ENCODE measurements at regions not wholly inside any gene's neighbourhood (a gene's known extent, or its start where the extent isn't known, plus 50 kb on each side); places are given as distances from the start of the nearest gene placed in this dataset.
"Not testable (repeated sequence)": the region's sequence is repeated elsewhere in the genome, so short reads cannot be mapped to it uniquely, and the experiment has no call there.

DNA sequence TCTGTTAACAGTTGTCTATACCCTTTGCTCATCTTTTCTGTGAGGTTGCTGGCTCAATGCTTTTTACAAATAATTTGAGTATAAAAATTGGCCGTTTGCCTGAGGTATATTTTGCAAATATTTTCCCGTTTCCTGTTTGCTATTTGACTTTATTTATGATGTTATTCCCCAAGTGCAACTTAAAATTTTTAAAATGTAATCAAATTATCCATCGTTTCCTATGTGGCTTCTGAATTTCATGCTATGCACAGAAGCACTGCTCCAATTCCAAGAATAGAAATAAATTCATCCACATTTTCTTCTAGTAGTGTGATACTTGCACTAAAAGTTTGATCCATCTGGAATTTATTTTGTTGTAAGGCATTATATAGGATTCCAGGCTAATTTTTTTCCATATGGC lies 123.6 kb downstream of the ZNF608 start:
- no peak for ATAC-seq
- no peaks in the 10 kb centered on the region for H3K27me3 Mint-ChIP-seq
- H3K4me1 Mint-ChIP-seq: no peaks in the 10 kb centered on the region
- H3K9me3 Mint-ChIP-seq: no peaks in the 10 kb centered on the region
- H3K36me3 Mint-ChIP-seq: no peaks in the 10 kb centered on the region
- no peak overlapping the region for H3K4me3 Mint-ChIP-seq
- no peak overlapping the region for H3K27ac Mint-ChIP-seq

GRCh38 chr5:124621279-124621678 lies 125.2 kb downstream of the ZNF608 start:
- H3K27me3 Mint-ChIP-seq: no peaks in the 10 kb centered on the region

GRCh38 chr5:124620743-124621142 lies 125.7 kb downstream of the ZNF608 start:
- H3K9me3 Mint-ChIP-seq: no peaks in the 10 kb centered on the region
- no peak for ATAC-seq
- H3K4me1 Mint-ChIP-seq: peaks cover 6% of the 10 kb centered on the region

More at GRCh38 chr5:124621279-124621678, 125.2 kb downstream of the ZNF608 start:
- no peak for ATAC-seq
- H3K27ac Mint-ChIP-seq: no peak overlapping the region
- H3K36me3 Mint-ChIP-seq: no peaks in the 10 kb centered on the region
- peaks cover under 1% of the 10 kb centered on the region for H3K4me1 Mint-ChIP-seq
- H3K9me3 Mint-ChIP-seq: no peaks in the 10 kb centered on the region
- no peak overlapping the region for H3K4me3 Mint-ChIP-seq

GRCh38 chr5:124619121-124619520 lies 127.3 kb downstream of the ZNF608 start:
- Mint-ChIP-seq H3K36me3 (no peaks in the 10 kb centered on the region), H3K9me3 (no peaks in the 10 kb centered on the region), H3K4me3 (no peak overlapping the region), H3K27me3 (no peaks in the 10 kb centered on the region), H3K27ac (no peak overlapping the region), H3K4me1 (peaks cover 6% of the 10 kb centered on the region)
- no peak for ATAC-seq

More at GRCh38 chr5:124620743-124621142, 125.7 kb downstream of the ZNF608 start:
- H3K27ac Mint-ChIP-seq: no peak overlapping the region
- no peak overlapping the region for H3K4me3 Mint-ChIP-seq
- H3K27me3 Mint-ChIP-seq: no peaks in the 10 kb centered on the region
- H3K36me3 Mint-ChIP-seq: no peaks in the 10 kb centered on the region

- H3K27me3 Mint-ChIP-seq: no peaks in the 10 kb centered on the region
- no peak for ATAC-seq
- H3K27ac Mint-ChIP-seq: no peak overlapping the region
- peaks cover 6% of the 10 kb centered on the region for H3K4me1 Mint-ChIP-seq
- H3K36me3 Mint-ChIP-seq: no peaks in the 10 kb centered on the region
- no peak overlapping the region for H3K4me3 Mint-ChIP-seq
- H3K9me3 Mint-ChIP-seq: no peaks in the 10 kb centered on the region
These were observed 128.7 kb downstream of the ZNF608 start for GRCh38 chr5:124617787-124618186.

- Mint-ChIP-seq H3K9me3 (peaks cover under 1% of the 10 kb centered on the region), H3K27ac (no peak overlapping the region), H3K4me1 (peaks cover 13% of the 10 kb centered on the region), H3K36me3 (no peaks in the 10 kb centered on the region), H3K27me3 (no peaks in the 10 kb centered on the region), H3K4me3 (no peak overlapping the region)
- ATAC-seq: no peak
These were observed 131.5 kb downstream of the ZNF608 start for GRCh38 chr5:124614836-124615385.

GRCh38 chr5:124614105-124614504 lies 132.3 kb downstream of the ZNF608 start:
- Mint-ChIP-seq H3K4me1 (peaks cover 13% of the 10 kb centered on the region), H3K27me3 (no peaks in the 10 kb centered on the region), H3K36me3 (no peaks in the 10 kb centered on the region), H3K27ac (no peak overlapping the region), H3K4me3 (no peak overlapping the region), H3K9me3 (peaks cover 4% of the 10 kb centered on the region)
- ATAC-seq: no peak

DNA sequence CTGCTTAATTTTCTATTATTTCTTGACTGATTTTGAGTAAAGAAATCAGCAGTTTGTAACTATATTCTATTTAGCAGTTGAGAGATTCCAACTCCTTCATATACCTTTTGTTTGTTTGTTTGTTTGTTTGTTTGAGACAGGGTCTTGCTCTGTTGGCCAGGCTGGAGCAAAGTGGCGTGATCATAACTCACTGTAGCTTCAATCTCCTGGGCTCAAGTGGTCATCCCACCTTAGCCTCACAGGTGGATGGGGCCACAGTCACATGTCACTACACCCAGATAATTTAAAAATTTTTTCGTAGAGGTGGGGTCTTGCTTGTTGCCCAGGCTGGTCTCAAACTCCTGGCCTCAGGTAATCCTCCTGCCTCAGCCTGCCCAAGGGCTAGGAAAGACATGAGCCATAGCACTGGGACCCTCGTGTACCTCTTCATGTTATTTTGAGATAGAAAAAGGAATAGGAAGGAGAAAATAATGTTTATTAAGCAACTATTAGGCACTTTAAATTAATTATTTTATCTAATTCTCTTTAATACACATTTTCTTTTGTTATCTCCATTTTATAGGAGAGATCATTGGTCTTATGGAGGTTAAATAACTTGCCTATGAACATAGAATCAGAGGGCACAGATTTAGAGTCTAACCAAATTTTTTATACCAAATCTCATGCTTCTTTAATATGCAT lies 133.0 kb downstream of the ZNF608 start:
- no peak overlapping the region for H3K4me3 Mint-ChIP-seq
- H3K27me3 Mint-ChIP-seq: no peaks in the 10 kb centered on the region
- H3K4me1 Mint-ChIP-seq: peaks cover 13% of the 10 kb centered on the region
- peaks cover 5% of the 10 kb centered on the region for H3K9me3 Mint-ChIP-seq
- H3K36me3 Mint-ChIP-seq: no peaks in the 10 kb centered on the region
- ATAC-seq: no peak
- no peak overlapping the region for H3K27ac Mint-ChIP-seq

DNA sequence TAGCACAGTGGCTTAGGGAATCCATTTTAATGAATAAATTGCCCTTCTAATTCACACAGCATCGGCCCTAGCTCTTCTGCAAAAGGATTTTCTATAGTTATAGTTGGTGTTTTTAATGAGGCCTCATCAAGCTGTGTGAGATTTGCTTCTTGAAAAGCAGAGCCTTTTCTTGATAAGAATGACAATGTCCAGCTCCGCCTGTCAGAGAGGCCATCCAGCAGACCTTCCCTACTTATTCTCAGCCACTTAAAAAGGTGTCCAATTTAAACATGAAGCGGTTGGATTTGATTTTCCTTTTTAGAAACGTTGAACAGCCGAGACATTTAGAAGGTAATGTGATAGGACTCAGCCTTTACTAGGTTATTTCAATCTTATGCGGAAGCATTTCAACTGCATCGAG lies 134.4 kb downstream of the ZNF608 start:
- H3K27me3 Mint-ChIP-seq: no peaks in the 10 kb centered on the region
- no peak overlapping the region for H3K27ac Mint-ChIP-seq
- H3K4me1 Mint-ChIP-seq: peaks cover 13% of the 10 kb centered on the region
- peaks cover 6% of the 10 kb centered on the region for H3K9me3 Mint-ChIP-seq
- H3K36me3 Mint-ChIP-seq: peaks cover 5% of the 10 kb centered on the region
- no peak for ATAC-seq
- no peak overlapping the region for H3K4me3 Mint-ChIP-seq

- Mint-ChIP-seq H3K4me1 (peaks cover 12% of the 10 kb centered on the region), H3K27ac (peak overlapping the region; percentile 38)
- H3K9me3 Mint-ChIP-seq, ATAC-seq, H3K27me3 Mint-ChIP-seq, H3K36me3 Mint-ChIP-seq, H3K4me3 Mint-ChIP-seq: not testable (repeated sequence)
These were observed 135.2 kb downstream of the ZNF608 start for GRCh38 chr5:124611262-124611661.

DNA sequence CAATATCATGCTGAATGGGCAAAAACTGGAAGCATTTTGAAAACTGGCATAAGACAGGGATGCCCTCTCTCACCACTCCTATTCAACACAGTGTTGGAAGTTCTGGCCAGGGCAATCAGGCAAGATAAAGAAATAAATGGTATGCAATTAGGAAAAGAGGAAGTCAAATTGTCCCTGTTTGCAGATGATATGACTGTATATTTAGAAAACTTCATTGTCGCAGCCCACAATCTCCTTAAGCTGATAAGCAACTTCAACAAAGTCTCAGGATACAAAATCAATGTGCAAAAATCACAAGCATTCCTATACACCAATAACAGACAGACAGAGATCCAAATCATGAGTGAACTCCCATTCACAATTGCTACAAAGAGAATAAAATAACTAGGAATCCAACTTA lies 136.8 kb downstream of the ZNF608 start:
- not testable (repeated sequence) for H3K36me3 Mint-ChIP-seq, H3K27ac Mint-ChIP-seq, H3K4me1 Mint-ChIP-seq, H3K4me3 Mint-ChIP-seq, H3K27me3 Mint-ChIP-seq, H3K9me3 Mint-ChIP-seq, ATAC-seq

GRCh38 chr5:124606543-124606942 lies 139.9 kb downstream of the ZNF608 start:
- peaks cover 5% of the 10 kb centered on the region for H3K36me3 Mint-ChIP-seq
- H3K4me1 Mint-ChIP-seq: peaks cover 14% of the 10 kb centered on the region
- H3K27me3 Mint-ChIP-seq: no peaks in the 10 kb centered on the region
- H3K9me3 Mint-ChIP-seq: peaks cover 6% of the 10 kb centered on the region
- no peak for ATAC-seq
- H3K27ac Mint-ChIP-seq: no peak overlapping the region
- H3K4me3 Mint-ChIP-seq: no peak overlapping the region

GRCh38 chr5:124606093-124606492 lies 140.3 kb downstream of the ZNF608 start:
- Mint-ChIP-seq H3K4me1 (peaks cover 13% of the 10 kb centered on the region), H3K36me3 (peaks cover 5% of the 10 kb centered on the region), H3K4me3 (no peak overlapping the region), H3K27me3 (no peaks in the 10 kb centered on the region), H3K9me3 (peaks cover 6% of the 10 kb centered on the region), H3K27ac (no peak overlapping the region)
- ATAC-seq: no peak

DNA sequence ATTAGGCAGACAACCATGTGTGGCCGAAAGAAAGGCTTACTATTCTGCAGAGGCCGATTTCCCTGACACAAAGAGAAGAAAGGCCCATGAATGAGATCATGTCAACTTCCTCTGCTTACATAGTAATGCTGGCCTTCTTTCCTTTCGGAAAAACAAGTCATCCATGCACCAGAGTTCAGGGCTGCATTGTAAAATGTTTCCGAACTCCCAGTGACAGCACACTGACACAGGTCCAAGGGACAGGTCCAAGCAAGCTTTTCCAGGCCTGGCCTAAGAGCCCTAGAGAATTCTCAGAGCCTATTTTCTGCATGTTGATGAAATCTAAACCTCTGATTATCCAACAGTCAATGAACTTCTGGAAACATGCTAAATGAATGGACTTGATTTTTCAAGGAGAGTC lies 140.9 kb downstream of the ZNF608 start:
- H3K4me3 Mint-ChIP-seq: no peak overlapping the region
- peaks cover 9% of the 10 kb centered on the region for H3K4me1 Mint-ChIP-seq
- no peak for ATAC-seq
- H3K36me3 Mint-ChIP-seq: peaks cover 5% of the 10 kb centered on the region
- H3K9me3 Mint-ChIP-seq: peaks cover 6% of the 10 kb centered on the region
- H3K27ac Mint-ChIP-seq: no peak overlapping the region
- no peaks in the 10 kb centered on the region for H3K27me3 Mint-ChIP-seq

DNA sequence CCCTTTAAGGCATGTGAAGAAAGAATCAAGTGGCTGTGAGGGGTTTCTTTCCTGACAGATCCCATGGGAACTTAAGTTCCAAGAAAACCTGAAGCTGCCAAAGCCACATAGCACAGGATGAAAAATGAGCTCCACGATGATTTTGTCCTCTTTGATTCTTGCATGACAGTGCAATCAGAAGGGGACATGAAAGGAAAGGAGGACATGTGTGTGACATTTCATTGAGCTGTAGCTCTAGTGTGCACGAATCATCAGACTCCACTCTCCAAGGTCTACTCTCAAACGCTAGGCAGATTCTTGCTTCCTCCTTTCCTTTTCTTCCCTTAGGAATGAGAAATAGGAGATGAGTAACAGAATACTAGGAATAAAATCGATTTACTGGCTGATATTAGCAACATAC lies 142.0 kb downstream of the ZNF608 start:
- no peak for ATAC-seq
- Mint-ChIP-seq H3K4me1 (peaks cover 19% of the 10 kb centered on the region), H3K4me3 (no peak overlapping the region), H3K36me3 (peaks cover 5% of the 10 kb centered on the region), H3K9me3 (peaks cover 3% of the 10 kb centered on the region), H3K27ac (no peak overlapping the region), H3K27me3 (no peaks in the 10 kb centered on the region)

GRCh38 chr5:124602925-124603650 lies 143.4 kb downstream of the ZNF608 start:
- H3K27ac Mint-ChIP-seq: peak overlapping the region; percentile 3
- H3K27me3 Mint-ChIP-seq: no peaks in the 10 kb centered on the region
- H3K4me3 Mint-ChIP-seq: no peak overlapping the region
- ATAC-seq: no peak
- H3K4me1 Mint-ChIP-seq: peaks cover 21% of the 10 kb centered on the region
- no peaks in the 10 kb centered on the region for H3K9me3 Mint-ChIP-seq
- H3K36me3 Mint-ChIP-seq: peaks cover 5% of the 10 kb centered on the region

Data from stimulated activated memory B cell treated with anti-CD40 and anti-IgM and Interleukin-4, amounts not matched to agents 10 μg/mL and 1 μg/mL and 100 μg/mL, for 72 hours (primary cell).